Activated T-cell treated with anti-CD3 and anti-CD28 coated beads for 24 hours (primary cell): ENCODE measurements at regions not wholly inside any gene's neighbourhood (a gene's known extent, or its start where the extent isn't known, plus 50 kb on each side); places are given as distances from the start of the nearest gene placed in this dataset.

Source experiments
- DNase-seq: peaks from one replicate; pipeline ENCODE4 v3.0.0-alpha.2; 2020; ENCODE audit warnings: low read depth

GRCh38 chr7:12074889-12075288, 136.2 kb upstream of the TMEM106B start:
- no peak for DNase-seq

- DNase-seq, result no peak
Observed at GRCh38 chr7:12080006-12080405, 131.1 kb upstream of the TMEM106B start.

GRCh38 chr7:12085516-12085915, 125.6 kb upstream of the TMEM106B start:
- DNase-seq, result no peak

- no peak for DNase-seq
Observed at GRCh38 chr7:12089951-12090756, 120.9 kb upstream of the TMEM106B start.

GRCh38 chr7:12090757-12091221, 120.3 kb upstream of the TMEM106B start:
- DNase-seq, result no peak

GRCh38 chr7:12091231-12091630, 119.9 kb upstream of the TMEM106B start:
- no peak for DNase-seq

- DNase-seq, result no peak
Observed at GRCh38 chr7:12092499-12093130, 118.5 kb upstream of the TMEM106B start.

GRCh38 chr7:12093365-12093764, 117.7 kb upstream of the TMEM106B start:
- DNase-seq, result no peak

- no peak for DNase-seq
Observed at GRCh38 chr7:12094365-12094921, 116.7 kb upstream of the TMEM106B start.

- DNase-seq, result no peak
Observed at GRCh38 chr7:12102126-12102525, 109.0 kb upstream of the TMEM106B start.

GRCh38 chr7:12102527-12102926, 108.6 kb upstream of the TMEM106B start:
- DNase-seq, result no peak

- no peak for DNase-seq
Observed at GRCh38 chr7:12103948-12104347, 107.1 kb upstream of the TMEM106B start.

- no peak for DNase-seq
Observed at GRCh38 chr7:12107381-12107780, 103.7 kb upstream of the TMEM106B start.

- no peak for DNase-seq
Observed at GRCh38 chr7:12107841-12108254, 103.2 kb upstream of the TMEM106B start.

- no peak for DNase-seq
Observed at GRCh38 chr7:12110425-12110824, 100.7 kb upstream of the TMEM106B start.

- no peak for DNase-seq
Observed at GRCh38 chr7:12111422-12112405, 99.4 kb upstream of the TMEM106B start.

- DNase-seq, result no peak
Observed at GRCh38 chr7:12117170-12117569, 93.9 kb upstream of the TMEM106B start.

GRCh38 chr7:12119620-12120303, 91.3 kb upstream of the TMEM106B start:
- DNase-seq, result no peak

GRCh38 chr7:12120632-12121031, 90.5 kb upstream of the TMEM106B start:
- no peak for DNase-seq

- DNase-seq, result no peak
Observed at GRCh38 chr7:12123172-12123571, 87.9 kb upstream of the TMEM106B start.

GRCh38 chr7:12124028-12124427, 87.1 kb upstream of the TMEM106B start:
- DNase-seq, result no peak
